OCI-LY7 (cell line): ENCODE measurements at regions not wholly inside any gene's neighbourhood (a gene's known extent, or its start where the extent isn't known, plus 50 kb on each side); places are given as distances from the start of the nearest gene placed in this dataset.

Experiments
- EZH2phosphoT487 ChIP-seq: fragments of 200-600 bp; sonication (generic); IDR thresholded peaks from 2 replicates; pipeline ENCODE4 v1.6.1; 2018; ENCODE audit warnings: low read depth, borderline replicate concordance, mild to moderate bottlenecking, mixed run types, antibody characterized with exemption, low read length, moderate library complexity, mixed read lengths
- TF ChIP-seq, protein P1 (sequence below): fragments of 200-600 bp; sonication (generic); conservative IDR thresholded peaks from 2 replicates; pipeline ENCODE4 v1.5.1; 2014; ENCODE audit warnings: mild to moderate bottlenecking, antibody characterized with exemption, low read length, moderate library complexity, mixed read lengths

DNA sequence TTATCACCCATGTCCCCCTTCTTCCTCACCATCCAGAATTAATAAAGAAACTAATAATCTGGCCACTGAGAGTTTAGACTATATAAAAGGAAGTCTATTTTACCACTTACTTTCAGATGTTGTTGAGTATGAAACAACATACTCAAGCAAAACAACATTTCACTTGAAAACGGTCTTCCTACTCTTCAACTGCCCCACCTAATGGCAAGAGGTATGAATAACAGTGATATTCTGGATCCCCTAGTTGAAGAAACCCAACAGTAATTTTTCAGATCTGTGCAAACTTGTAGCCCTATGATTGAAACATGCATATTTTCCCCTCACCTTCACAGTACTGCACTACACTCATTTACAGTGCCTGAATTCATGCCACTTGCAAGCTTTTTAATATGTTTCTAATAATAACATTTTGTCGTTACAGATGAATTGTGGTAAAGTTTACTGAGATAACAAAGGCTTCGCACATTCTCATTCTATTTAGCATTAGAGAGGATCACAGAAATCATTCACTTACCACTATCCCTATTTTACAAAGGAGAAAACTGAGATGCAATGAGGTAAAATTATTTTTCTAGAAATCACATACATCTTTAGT lies 267.9 kb upstream of the PDE4D start:
- TF ChIP-seq, protein P1, sequence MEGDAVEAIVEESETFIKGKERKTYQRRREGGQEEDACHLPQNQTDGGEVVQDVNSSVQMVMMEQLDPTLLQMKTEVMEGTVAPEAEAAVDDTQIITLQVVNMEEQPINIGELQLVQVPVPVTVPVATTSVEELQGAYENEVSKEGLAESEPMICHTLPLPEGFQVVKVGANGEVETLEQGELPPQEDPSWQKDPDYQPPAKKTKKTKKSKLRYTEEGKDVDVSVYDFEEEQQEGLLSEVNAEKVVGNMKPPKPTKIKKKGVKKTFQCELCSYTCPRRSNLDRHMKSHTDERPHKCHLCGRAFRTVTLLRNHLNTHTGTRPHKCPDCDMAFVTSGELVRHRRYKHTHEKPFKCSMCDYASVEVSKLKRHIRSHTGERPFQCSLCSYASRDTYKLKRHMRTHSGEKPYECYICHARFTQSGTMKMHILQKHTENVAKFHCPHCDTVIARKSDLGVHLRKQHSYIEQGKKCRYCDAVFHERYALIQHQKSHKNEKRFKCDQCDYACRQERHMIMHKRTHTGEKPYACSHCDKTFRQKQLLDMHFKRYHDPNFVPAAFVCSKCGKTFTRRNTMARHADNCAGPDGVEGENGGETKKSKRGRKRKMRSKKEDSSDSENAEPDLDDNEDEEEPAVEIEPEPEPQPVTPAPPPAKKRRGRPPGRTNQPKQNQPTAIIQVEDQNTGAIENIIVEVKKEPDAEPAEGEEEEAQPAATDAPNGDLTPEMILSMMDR: peak; percentile 79
- TF ChIP-seq EZH2phosphoT487: no peak
